Breast epithelium (tissue), 3 donors: ENCODE measurements at regions not wholly inside any gene's neighbourhood (a gene's known extent, or its start where the extent isn't known, plus 50 kb on each side); places are given as distances from the start of the nearest gene placed in this dataset.

Source experiments
- CTCF ChIP-seq, 3 donors: fragments of 450-650 bp; IDR thresholded peaks; one replicate each; pipeline ENCODE4 v1.5.1; 2016 to 2017; ENCODE audit warnings: antibody characterized with exemption in 3 of 3, mild to moderate bottlenecking in 3 of 3, moderate library complexity in 3 of 3
- POLR2AphosphoS5 ChIP-seq, 3 donors: sonication (generic); formaldehyde crosslinking; IDR thresholded peaks; one replicate each; pipeline ENCODE4 v1.6.1; 2017; ENCODE audit warnings: antibody characterized with exemption in 3 of 3

- TF ChIP-seq POLR2AphosphoS5 (IDR thresholded peaks at IDR 0.05) = no peak
- TF ChIP-seq CTCF (IDR thresholded peaks at IDR 0.05) = no peak
Observed at GRCh38 chr5:173812811-173813550, 75.2 kb upstream of the CPEB4 start.
